ENCODE measurements at regions not wholly inside any gene's neighbourhood (a gene's known extent, or its start where the extent isn't known, plus 50 kb on each side); places are given as distances from the start of the nearest gene placed in this dataset.

GRCh38 chr15:97561529-97561928 lies 399.0 kb upstream of the ARRDC4 start:
- TF ChIP-seq CTCF (IDR thresholded peaks at IDR 0.05) (no peak), POLR2A (IDR thresholded peaks at IDR 0.05) (no peak), EP300 (IDR thresholded peaks at IDR 0.05) (no peak)

Measured in tibial nerve (tissue), 4 donors.